ENCODE measurements at regions not wholly inside any gene's neighbourhood (a gene's known extent, or its start where the extent isn't known, plus 50 kb on each side); places are given as distances from the start of the nearest gene placed in this dataset. TPM values are rescaled to one million over a fixed set of nuclear protein-coding genes. Genes with fewer than 3 reads are reported as not detected.
"Not testable (repeated sequence)": the region's sequence is repeated elsewhere in the genome, so short reads cannot be mapped to it uniquely, and the experiment has no call there.

DNA sequence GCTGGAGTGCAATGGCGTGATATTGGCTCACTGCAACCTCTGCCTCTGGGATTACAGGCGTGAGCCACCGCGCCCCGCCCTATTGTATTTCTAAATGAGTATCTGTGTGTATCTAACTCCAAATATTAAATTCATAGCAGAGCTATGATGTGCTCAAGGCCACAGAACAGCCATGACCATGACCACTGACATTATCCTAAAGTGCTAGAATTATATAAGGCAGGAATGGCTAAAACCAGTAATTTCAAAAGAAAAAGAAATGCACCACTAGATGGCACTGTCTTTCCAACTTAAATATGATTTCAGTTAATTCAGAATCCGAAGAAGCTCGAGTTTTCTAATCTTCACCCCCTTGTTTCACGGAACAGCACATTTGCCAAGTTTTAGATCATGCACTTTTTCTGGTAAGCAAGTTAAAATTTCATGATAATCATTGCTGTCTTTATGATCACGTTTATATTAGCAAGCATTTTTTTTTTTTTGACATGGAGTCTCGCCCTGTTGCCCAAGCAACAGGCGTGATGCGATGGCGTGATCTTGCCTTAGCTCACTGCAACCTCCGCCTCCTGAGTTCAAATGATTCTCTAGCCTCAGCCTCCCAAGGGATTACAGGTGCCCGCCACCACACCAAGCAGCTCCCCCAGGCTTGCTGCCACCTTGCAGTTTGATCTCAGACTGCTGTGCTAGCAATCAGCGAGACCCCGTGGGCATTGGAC lies 65.3 kb downstream of the OR13A1 start:
- peak overlapping the region; percentile 80 for H2AFZ ChIP-seq (ENCODE audit: low read depth, low read length)
- intact Hi-C loops (cut with micrococcal nuclease) (loop anchor here (1.0 to 2.0 kb wide), 4 partner anchors 15 to 422 kb away; partner anchors contain the start of gene ZFAND4), dilution Hi-C loops (cut with MboI; ENCODE audit: extremely low pct_ligation_motif_present, low sequenced_read_pairs) (no loop called here)
- peak overlapping the region; percentile 41 for H3K9ac ChIP-seq (replicated peaks; ENCODE audit: extremely low read depth, insufficient read depth, low read length)
- ChIA-PET POLR2A (no interaction called here), CTCF (interaction anchor here (0.6 to 6.7 kb wide), 48 partner anchors 9 to 978 kb away, joined by 3 to 70 read pairs (median 4); partner anchors contain the start of gene ZFAND4)
- peak; percentile 88 for FAIRE-seq
- H3K27ac ChIP-seq (ENCODE audit: insufficient read depth, low read depth, low read length) = peak overlapping the region; percentile 23
- H3K9me3 ChIP-seq (replicated peaks; ENCODE audit: control insufficient read depth, insufficient read depth, low read length) = no peaks in the 10 kb centered on the region
- no peaks in the 10 kb centered on the region for H3K36me3 ChIP-seq (ENCODE audit: control insufficient read depth in 2 of 2, extremely low read depth in 1 of 2, insufficient read depth in 2 of 2, low read length in 2 of 2)
- H3K4me1 ChIP-seq (ENCODE audit: control insufficient read depth, extremely low read depth, insufficient read depth, low read length) = no peaks in the 10 kb centered on the region
- peaks cover 0 to 3% of the 10 kb centered on the region in 2 experiments for H3K27me3 ChIP-seq (ENCODE audit: control insufficient read depth in 2 of 2, insufficient read depth in 2 of 2, low read length in 2 of 2)
- H3K9me1 ChIP-seq (replicated peaks; ENCODE audit: control insufficient read depth, extremely low read depth, insufficient read depth, low read length) = no peaks in the 10 kb centered on the region
- DNase-seq (ENCODE audit: low read depth, low spot score) = peak; percentile 71
- peak overlapping the region; percentile 82 for H3K4me2 ChIP-seq (ENCODE audit: insufficient read depth, low read length)
- H3K4me3 ChIP-seq (replicated peaks in 1 of 3; ENCODE audit: insufficient read depth in 1 of 3, low read depth in 1 of 3, low read length in 3 of 3) = peak overlapping the region in 2 of 3 experiments; percentile 21 to 58
- TF ChIP-seq POLR2A (IDR thresholded peaks at IDR 0.05; ENCODE audit: low read depth, low read length) (no peak), CTCF (IDR thresholded peaks at IDR 0.05; ENCODE audit: extremely low read depth in 1 of 2, insufficient read depth in 1 of 2, low read depth in 1 of 2, low read length in 2 of 2) (peak; percentile 11 to 28)
- no peaks in the 10 kb centered on the region for H3K79me2 ChIP-seq (ENCODE audit: control insufficient read depth, insufficient read depth, low read length)
- no TSS peak for BruUV-seq (replicated peaks)
- no peaks in the 10 kb centered on the region for H4K20me1 ChIP-seq (replicated peaks; ENCODE audit: control insufficient read depth, extremely low read depth, insufficient read depth, low read length)

GRCh38 chr10:45250694-45251075 lies 64.7 kb downstream of the OR13A1 start:
- H3K36me3 ChIP-seq (ENCODE audit: control insufficient read depth in 2 of 2, extremely low read depth in 1 of 2, insufficient read depth in 2 of 2, low read length in 2 of 2); H3K27me3 ChIP-seq (ENCODE audit: control insufficient read depth in 2 of 2, insufficient read depth in 2 of 2, low read length in 2 of 2); H3K9me3 ChIP-seq (replicated peaks; ENCODE audit: control insufficient read depth, insufficient read depth, low read length); H4K20me1 ChIP-seq (replicated peaks; ENCODE audit: control insufficient read depth, extremely low read depth, insufficient read depth, low read length); H3K79me2 ChIP-seq (ENCODE audit: control insufficient read depth, insufficient read depth, low read length); H3K9ac ChIP-seq (replicated peaks; ENCODE audit: extremely low read depth, insufficient read depth, low read length); FAIRE-seq; H3K4me3 ChIP-seq (replicated peaks in 1 of 3; ENCODE audit: insufficient read depth in 1 of 3, low read depth in 1 of 3, low read length in 3 of 3); dilution Hi-C loops (cut with MboI; ENCODE audit: extremely low pct_ligation_motif_present, low sequenced_read_pairs); H3K4me1 ChIP-seq (ENCODE audit: control insufficient read depth, extremely low read depth, insufficient read depth, low read length); DNase-seq (ENCODE audit: low read depth, low spot score); H2AFZ ChIP-seq (ENCODE audit: low read depth, low read length); H3K4me2 ChIP-seq (ENCODE audit: insufficient read depth, low read length); H3K9me1 ChIP-seq (replicated peaks; ENCODE audit: control insufficient read depth, extremely low read depth, insufficient read depth, low read length); H3K27ac ChIP-seq (ENCODE audit: insufficient read depth, low read depth, low read length); POLR2A ChIA-PET; BruUV-seq (replicated peaks): not testable (repeated sequence)
- CTCF ChIA-PET = interaction anchor here (0.6 to 6.7 kb wide), 47 partner anchors 10 to 977 kb away, joined by 3 to 70 read pairs (median 4); partner anchors contain the start of gene ZFAND4
- intact Hi-C loops (cut with micrococcal nuclease) = loop anchor here (1.0 to 2.0 kb wide), 4 partner anchors 15 to 422 kb away; partner anchors contain the start of gene ZFAND4

Small RNAs in the stretch of these regions (microRNA-seq; reads per million reads assigned to microRNA genes)
- not detected for gene MIR3156-1 (ENCODE audit: borderline number of aligned reads, borderline replicate concordance)

Small RNAs in the stretch of these regions (small RNA-seq; reads per million reads assigned to genes)
- not detected for gene AL512324.1 (ENCODE audit: insufficient read depth, insufficient read length, low read depth, low replicate concordance)
- gene MIR3156-1 (ENCODE audit: insufficient read depth, insufficient read length, low read depth, low replicate concordance) = not detected
- gene RNU6-1207P (ENCODE audit: insufficient read depth, insufficient read length, low read depth, low replicate concordance) = not detected
